ENCODE measurements at regions not wholly inside any gene's neighbourhood (a gene's known extent, or its start where the extent isn't known, plus 50 kb on each side); places are given as distances from the start of the nearest gene placed in this dataset.
"Not testable (repeated sequence)": the region's sequence is repeated elsewhere in the genome, so short reads cannot be mapped to it uniquely, and the experiment has no call there.

DNA sequence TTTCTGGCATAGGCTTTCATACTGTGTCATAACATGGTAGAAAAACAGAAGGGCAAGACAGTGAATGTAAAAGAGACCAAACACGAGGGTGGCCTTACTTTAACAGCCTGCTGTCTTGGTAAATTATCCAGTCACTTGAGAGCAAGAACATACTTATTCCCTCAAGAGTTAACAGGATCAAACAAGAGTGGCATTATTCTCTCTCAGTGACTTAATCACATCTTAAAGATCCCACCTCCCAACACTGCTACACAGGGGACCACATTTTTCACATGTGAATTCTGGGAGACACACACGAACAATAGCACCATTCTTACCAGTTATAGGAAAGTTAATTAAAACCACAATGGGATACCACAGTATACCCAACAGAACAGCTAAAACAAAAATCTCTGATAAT, 898.0 kb upstream of the C9orf72 start:
- no peak for DNase-seq (ENCODE audit: low spot score)

DNA sequence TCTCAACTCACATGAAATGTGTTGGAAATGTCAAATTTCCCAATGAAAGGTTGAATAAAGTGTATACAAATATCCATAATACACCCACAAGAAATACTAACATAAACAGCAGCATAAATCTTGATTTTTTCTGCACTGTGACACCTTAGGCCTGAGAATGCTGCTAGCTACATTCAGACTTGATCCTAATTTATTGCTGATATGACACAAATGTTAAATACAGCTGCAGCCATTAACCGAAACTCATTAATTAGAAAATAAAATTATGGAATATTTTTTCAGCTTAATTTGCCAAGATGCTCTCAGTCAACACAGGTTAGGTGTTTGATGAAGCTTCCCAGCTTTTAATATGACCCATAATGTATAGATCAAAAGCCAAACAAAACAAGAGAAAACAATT, 914.3 kb upstream of the C9orf72 start:
- no peak for DNase-seq (ENCODE audit: low spot score)

DNA sequence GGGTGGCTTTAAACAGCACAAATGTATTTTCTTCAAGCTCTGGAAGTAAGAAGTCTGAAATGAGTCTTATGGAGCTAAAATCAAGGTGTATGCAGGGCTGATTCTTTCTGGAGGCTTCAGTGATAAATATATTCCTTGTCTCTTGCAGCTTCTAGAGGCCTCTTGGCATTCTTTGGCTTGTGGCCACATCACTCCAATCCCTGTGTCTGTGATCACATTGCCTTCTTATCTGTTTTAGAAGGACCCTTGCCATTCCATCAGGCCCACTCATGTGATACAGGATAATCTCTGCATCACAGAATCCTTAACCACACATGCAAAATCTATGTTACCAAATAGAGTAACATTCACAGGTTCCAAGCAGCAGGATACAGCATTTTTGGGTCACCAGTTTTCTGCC, 917.8 kb upstream of the C9orf72 start:
- no peak for DNase-seq (ENCODE audit: low spot score)

DNA sequence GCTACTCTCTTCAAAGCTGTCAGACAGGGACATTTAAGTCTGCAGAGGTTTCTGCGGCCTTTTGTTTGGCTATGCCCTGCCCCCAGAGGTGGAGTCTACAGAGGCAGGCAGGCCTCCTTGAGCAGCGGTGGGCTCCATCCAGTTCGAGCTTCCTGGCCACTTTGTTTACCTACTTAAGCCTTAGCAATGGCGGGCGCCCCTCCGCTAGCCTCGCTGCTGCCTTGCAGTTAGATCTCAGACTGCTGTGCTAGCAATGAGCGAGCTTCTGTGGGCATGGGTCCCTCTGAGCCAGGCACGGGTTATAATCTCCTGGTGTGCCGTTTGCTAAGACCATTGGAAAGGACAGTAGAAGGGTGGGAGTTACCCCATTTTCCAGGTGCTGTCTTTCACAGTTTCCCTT, 924.9 kb upstream of the C9orf72 start:
- not testable (repeated sequence) for DNase-seq (ENCODE audit: low spot score)

DNA sequence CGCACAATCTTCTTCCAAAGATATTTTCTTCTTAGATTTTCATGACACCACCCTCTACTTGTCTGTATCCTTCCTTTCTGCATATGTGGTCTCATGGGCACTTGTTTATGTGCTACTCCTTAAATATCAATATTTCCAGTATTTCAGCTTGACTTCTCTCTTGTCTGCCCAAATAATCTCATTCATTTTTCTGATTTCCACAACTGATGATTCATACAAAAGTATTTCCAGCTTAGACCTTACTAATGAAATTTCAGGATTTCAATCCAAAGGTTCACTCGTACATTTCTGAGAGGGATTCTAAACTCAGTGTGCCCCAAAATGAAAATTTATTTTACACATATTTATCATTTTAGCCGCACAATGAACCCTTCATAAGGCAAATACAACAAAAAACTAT, 928.9 kb upstream of the C9orf72 start:
- DNase-seq (ENCODE audit: low spot score) = no peak

DNA sequence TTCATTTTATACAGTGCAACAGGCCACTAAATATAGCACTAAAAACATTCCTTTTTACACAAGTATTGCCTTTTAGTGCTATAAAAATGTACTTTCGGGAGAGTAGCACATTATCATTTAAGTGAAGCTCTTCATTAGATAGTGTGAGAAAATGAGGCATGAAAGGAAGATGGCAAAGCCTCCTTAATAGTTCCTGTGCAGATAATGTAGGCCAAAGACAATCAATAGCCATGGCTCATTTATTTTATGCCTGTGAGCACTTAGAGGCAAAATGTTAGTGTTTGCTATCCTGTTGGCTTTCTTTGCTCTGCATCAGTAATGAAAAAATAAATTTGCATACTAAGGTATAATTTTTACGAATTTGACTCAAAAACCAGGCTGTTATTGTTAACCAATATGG, 929.5 kb upstream of the C9orf72 start:
- no peak for DNase-seq (ENCODE audit: low spot score)

DNA sequence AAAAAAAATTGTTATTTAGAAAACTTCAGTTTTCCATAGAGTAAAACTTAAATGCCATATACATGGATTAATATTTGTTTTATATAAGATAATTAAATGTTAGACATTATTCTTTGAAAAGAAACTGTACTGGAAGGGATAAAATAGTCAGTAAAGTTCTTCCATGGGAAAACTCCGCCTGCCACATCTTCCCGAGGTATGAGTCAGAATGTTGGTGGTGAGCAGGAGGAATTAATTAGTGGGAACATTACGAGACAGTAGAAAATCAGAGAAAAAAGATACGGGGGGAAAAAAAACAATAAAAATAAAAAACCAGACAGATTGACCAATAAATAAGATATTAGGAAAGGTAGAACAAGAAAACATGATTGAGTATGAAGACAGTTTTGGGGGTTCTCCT, 930.3 kb upstream of the C9orf72 start:
- no peak for DNase-seq (ENCODE audit: low spot score)

DNA sequence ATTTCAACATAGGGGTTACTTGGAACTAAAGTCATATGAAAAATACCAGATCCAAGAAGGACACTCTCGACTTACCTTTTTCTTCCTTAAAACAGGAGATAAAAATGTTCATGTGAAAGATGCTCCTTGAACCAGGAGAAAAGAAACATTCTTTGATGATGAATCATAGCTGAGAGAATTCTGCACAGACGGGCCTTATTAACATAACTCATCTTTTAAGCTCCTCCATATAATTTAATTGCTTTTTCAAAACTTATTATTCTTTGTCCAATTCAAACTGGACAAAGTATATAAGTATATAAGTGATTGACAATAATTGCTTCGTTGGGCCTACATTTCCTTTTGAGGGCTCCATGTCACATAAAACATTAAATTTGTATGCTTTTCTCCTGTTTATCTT, 945.2 kb upstream of the C9orf72 start:
- no peak for DNase-seq (ENCODE audit: low spot score)

DNA sequence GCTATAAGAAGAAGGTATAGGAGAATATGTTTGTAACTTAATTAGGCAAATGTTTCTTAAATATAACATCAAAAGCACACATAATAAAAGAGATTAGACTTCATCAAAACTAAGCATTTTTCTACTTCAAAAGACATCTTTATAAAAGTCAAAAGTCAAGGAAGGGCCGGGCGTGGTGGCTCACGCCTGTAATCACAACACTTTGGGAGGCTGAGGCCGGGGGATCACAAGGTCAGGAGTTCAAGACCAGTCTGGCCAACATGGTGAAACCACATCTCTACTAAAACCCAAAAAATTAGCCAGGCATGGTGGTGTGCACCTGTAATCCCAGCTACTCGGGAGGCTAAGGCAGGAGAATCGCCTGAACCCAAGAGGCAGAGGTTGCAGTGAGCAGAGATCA, 951.0 kb upstream of the C9orf72 start:
- not testable (repeated sequence) for DNase-seq (ENCODE audit: low spot score)

DNA sequence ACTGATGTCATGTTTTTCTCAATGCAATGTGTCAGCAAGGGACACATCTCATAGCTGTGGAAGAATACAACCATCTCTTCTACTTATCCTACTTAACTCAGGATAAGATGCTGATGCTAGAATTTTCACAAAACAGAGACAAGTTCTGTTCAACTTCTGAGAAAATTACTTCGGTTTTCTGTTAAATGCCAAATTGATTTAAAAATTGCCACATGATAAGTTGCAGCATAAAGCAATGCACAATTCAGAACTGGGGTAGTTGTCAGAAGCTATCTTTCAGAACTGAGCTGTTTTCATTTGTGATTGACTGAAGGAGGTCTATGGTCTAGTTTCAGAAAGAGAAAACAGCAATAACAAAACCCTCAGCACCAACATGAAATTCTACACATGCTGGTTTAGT, 954.8 kb upstream of the C9orf72 start:
- DNase-seq (ENCODE audit: low spot score) = no peak

DNA sequence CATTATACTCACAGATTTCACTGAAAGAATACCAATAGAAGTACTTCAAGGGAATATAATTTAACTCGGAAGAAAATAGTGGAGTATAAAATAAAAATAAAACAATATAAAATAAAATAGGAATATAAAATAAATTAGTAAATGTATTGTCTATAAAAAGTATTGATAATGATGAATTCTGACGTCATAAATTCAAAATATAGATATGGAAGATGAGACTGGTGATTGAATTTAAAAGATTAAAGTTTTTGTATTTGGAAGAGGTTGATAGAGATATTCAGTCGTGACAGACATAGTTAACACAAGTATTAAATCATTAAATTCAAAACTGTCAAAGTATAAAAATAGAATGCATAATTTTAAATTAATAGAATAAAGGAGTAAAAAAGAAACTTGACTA, 964.9 kb upstream of the C9orf72 start:
- DNase-seq (ENCODE audit: low spot score) = no peak

DNA sequence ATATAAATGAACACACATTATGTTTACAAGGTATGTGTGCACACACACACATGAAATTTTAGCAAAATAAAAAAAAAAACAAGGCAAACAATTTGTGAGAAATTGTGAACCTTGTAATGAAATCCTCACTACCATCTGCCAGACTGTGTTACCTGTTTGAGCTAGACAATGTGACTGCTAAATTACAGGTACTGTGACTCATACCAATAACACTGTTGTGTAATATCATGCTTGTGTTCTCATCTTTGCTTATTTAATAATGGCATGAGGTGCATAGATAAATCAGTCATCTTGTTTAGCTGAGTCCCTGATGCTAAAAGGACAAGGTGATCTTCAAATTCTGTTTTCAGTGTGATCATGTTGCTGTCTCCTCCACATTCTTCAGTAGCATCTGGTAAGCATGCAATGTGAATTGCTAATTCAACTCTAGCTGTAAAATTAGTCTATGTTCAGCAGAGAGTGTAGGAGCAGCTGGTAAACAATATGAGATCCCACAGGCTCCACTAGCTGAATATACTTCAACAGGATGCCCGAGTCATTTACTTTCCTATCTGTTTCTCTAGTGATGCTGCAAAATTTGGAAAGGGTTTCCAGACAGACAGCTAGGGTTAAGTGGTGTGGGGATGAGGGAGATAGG, 966.3 kb upstream of the C9orf72 start:
- DNase-seq (ENCODE audit: low spot score) = no peak

DNA sequence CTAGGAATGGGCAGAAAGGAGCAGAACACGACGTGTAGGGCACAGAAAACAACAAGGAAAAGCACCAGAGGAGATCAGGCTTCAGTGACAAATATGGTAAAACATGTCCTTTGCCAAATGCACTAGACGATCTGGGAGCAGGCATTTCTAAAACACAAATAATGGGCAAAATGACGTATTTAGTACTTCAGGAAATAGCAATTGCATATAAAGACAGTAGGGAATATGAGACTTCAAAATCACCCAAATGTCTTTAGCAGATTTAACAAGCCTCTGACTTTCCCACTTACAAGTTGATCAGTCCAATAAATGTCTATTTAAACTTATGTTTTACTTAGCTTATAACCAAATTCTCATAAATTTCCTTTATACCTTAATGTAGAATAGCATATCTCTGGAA, 969.6 kb upstream of the C9orf72 start:
- DNase-seq (ENCODE audit: low spot score) = no peak

DNA sequence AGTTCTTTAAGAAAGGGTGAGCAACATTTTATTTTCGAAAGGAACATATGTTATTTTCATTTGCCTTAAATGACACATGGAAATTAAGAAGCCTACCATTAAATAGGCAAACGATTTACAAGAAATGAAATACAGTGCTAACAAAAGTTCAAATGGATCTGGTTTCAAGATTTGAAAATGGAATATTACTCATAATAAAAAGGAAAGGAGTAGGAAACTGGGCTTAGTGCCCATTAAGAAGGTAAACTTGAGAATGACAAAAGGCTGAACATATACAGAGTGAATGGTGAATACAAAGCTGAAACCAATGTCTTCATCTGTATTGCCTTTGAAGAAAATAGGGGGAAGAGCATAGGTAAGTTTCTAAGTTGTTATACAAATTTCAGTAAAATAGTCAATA, 974.2 kb upstream of the C9orf72 start:
- DNase-seq (ENCODE audit: low spot score) = no peak

DNA sequence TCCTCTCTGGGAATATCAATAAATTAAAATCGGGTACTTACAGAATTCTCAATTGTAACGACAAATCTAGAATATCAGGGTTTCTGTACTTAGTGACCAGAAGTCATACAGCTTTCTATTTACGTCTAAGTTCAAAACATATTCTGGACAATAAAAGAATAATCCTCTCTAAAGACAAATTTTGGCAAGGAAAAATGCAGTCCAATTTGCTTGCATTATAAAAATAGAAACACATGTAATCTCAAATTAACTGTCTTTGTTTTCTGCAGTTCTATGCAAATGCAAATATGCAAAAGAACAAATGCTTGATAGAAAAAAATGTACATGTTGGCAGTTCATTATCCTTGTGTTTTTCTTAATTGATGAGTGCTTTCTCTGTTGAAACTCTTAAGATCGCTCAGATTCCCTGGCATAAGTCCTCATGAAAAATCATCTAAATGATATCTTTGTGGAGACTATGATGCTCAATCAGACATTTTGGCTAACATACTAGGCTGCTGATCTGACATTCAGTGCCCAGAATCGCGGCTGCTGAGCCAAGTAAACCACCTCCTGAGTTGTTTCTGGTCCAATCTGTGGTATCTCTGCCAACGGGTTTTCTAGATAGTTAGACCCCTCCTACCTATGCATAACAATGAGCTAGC, 990.1 kb upstream of the C9orf72 start:
- no peak for DNase-seq (ENCODE audit: low spot score)

DNA sequence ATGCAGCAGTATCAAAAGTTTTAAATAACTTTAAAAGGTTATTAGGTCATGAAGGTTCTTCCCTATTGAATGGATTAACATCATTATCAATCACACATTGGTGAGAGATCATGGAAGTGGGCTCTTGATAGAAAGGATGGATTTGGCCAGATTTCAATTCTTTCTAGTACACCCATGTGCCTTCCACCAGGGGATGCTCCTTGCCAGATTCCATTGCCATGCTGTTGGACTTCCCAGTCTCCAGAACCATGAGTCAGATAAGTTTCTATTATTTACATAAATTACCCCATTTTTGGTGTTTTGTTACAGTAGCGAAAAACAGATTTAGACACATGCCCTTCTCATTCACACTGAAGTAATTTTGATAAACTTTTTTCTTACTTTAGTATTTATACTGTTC, 1010.6 kb upstream of the C9orf72 start:
- no peak for DNase-seq (ENCODE audit: low spot score)

DNA sequence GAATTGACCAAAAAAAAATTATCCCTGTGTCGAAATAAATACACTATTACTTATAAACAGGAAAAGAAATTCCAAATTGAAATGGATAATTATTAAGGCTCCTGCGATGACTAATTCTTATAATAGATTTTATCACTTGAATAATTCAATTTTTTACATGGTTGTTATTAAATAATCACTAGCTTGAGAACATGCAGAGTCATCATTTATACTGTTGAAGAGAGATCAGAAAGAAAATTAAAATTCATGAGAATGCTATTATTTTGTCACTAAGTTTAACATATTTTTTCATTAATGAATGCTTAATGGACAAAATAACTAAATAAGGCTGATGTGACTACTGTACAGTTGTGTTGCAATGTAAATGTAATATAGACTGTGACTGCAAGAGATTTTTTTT, 1011.3 kb upstream of the C9orf72 start:
- no peak for DNase-seq (ENCODE audit: low spot score)

DNA sequence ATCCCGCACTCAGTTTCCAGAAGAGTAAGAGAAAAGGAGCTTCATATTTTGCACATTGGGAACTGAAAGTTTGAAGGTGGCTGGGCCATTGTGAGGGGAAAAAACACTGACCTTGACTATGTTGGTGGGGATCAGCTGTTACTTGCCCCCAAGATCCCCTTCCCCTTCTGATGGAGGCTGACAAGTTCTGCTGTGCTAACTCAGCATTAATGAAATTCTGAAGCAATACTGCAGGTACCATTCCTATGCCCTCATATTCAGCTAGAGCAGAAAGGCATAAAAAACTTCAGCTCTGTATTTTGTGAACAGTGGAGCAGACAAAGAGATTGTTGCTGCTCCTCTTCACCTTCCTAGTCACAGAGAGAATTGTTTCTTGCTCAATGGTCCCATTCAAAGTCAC, 1013.8 kb upstream of the C9orf72 start:
- no peak for DNase-seq (ENCODE audit: low spot score)

DNA sequence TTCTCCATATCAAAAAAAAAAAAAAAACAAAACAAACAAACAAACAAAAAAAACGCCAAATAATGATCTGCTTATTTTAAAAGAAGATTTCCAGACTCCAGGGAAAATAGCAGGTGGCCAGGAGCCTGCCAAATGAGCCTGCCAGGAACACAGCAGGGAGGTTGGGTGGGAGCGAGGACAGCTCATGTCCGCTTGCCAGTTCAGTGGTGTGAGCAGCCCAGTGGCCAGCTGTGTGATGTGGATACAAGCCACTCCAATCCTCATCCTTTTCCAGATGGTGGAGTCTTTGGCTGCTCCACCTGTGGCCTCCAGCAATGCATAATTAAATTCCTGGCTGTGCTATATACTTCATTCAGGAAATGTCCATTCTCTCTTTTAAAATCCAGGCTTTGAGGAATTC, 1025.1 kb upstream of the C9orf72 start:
- no peak for DNase-seq (ENCODE audit: low spot score)

DNA sequence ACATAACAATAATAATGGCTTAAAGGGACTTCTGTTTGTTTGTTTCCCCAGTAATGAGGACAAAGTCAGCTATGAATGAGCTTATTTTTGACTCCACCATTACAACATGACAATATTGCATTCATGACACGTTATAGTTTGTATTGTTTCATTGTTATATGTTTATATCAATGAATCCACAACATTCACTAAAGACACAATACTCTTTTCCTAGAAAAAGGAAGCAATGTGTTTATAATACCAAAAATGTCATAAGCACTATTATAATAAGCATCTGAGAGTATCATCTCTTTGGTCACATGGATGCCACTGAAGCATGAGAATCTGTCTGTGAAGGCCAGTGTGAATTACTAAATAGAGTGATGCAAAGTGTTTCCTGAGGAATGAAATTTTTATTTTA, 1026.9 kb upstream of the C9orf72 start:
- DNase-seq (ENCODE audit: low spot score) = no peak

DNA sequence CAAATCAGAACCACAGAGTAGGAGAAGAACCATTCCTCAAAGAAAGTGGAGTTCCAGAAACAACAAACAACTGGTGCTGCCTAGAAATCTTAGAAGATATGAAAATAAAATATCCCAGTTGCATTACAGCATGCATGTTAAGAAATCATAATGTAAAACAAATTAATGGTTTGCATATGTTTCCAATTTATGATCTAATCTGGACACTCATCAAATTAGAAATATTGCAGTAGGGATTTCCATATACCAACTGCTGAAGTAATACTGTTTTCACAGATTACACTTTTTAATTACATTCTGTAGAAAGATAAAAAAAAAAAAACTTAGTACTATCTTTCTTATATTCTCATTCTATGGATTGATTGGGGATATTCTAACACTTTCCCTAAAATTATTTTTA, 1034.6 kb upstream of the C9orf72 start:
- DNase-seq (ENCODE audit: low spot score) = no peak

DNA sequence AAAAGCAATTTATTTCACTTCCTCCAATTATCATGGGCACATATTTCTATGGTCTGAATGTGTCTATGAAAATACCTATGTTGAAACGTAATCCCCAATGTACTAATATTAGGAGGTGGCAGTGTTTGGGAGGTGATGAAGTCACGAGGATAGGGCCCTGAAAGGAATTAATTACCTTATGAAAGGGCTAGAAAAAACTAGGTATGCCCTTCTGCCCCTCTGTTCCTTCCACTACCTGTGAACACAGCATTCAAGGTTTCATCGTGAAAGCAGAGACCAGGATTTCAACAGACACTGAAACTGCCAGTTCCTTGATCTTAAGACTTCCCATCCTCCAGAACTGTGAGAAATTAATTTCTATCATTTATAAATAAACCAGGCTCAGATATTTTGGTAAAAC, 1037.1 kb upstream of the C9orf72 start:
- DNase-seq (ENCODE audit: low spot score) = no peak

DNA sequence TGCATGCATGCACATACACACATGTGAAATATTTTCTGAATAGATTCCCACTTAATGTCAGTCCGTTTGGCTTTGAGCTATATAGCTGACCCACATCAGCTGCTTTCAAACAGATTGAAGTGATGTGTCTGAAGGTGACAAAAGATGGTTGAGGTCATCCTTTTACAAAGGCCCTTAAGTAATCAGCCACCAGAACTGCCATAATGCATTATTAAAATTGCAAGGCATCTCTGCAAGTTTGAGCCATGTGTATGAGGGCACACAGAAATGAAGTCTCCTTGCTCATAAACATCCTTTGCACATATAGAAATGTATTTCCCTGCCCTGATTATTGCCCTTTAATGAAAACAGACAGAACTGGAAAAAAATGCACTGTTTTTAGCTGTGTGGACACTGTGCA, 1043.0 kb upstream of the C9orf72 start:
- DNase-seq (ENCODE audit: low spot score) = no peak

DNA sequence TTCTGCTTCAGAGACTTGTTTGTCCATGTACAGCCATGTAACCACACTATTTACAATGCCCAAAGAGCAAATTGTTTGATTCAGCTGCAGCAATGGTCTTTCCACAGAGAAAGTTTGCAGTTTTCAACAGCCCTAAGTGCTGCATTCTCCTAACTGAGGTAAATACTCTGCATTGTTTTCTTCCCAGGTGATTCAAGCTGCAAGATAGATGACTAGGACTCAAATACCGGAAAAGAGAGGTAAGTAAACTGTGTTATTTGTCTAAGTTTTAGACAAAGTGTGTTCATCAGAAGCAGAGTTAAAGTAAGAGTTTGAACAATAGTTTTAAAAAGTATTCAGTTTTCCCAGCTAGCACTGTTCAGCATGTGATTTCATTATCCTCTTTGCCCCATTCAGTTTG, 1046.7 kb upstream of the C9orf72 start:
- DNase-seq (ENCODE audit: low spot score) = no peak
